ENCODE measurements at regions not wholly inside any gene's neighbourhood (a gene's known extent, or its start where the extent isn't known, plus 50 kb on each side); places are given as distances from the start of the nearest gene placed in this dataset.

GRCh38 chr15:39211108-39211979 is 369.5 kb upstream of the THBS1 start:
- Histone ChIP-seq H3K27me3 (ENCODE audit: control insufficient read depth, insufficient read depth, low read length) (no peaks in the 10 kb centered on the region), H3K27ac (ENCODE audit: low read depth, low read length) (no peak overlapping the region), H3K4me3 (ENCODE audit: low read depth, low read length) (no peak overlapping the region), H3K9me3 (ENCODE audit: control insufficient read depth, insufficient read depth, low read length) (peaks cover 6% of the 10 kb centered on the region; the same call in 1 of the 2 replicates)
- TF ChIP-seq CTCF (IDR thresholded peaks at IDR 0.05; ENCODE audit: low read depth, low read length), result no peak
- ChIA-PET CTCF (interaction anchor here (0.7 kb wide), 1 partner anchor 366 kb away, joined by 4 read pairs; no protein-coding TSS in a partner anchor), POLR2A (no interaction called here)
- no peak for DNase-seq (ENCODE audit: low read depth, low spot score)

- Histone ChIP-seq H3K9me3 (ENCODE audit: control insufficient read depth, insufficient read depth, low read length) (peaks cover 2% of the 10 kb centered on the region; the same call in 1 of the 2 replicates), H3K27ac (ENCODE audit: low read depth, low read length) (peak overlapping the region; percentile 89), H3K27me3 (ENCODE audit: control insufficient read depth, insufficient read depth, low read length) (no peaks in the 10 kb centered on the region), H3K4me3 (ENCODE audit: low read depth, low read length) (no peak overlapping the region)
- peak; percentile 95 for DNase-seq (ENCODE audit: low read depth, low spot score)
- POLR2A ChIA-PET, result interaction anchor here (0.8 to 2.1 kb wide), 6 partner anchors 8 to 368 kb away, joined by 3 to 16 read pairs (median 5); partner anchors contain the start of gene THBS1
- CTCF ChIA-PET, result no interaction called here
- TF ChIP-seq CTCF (IDR thresholded peaks at IDR 0.05; ENCODE audit: low read depth, low read length), result no peak
Measured at GRCh38 chr15:39213385-39213840, 367.5 kb upstream of the THBS1 start.

- ChIA-PET CTCF (no interaction called here), POLR2A (no interaction called here)
- no peak for TF ChIP-seq CTCF (IDR thresholded peaks at IDR 0.05; ENCODE audit: low read depth, low read length)
- peaks cover 2% of the 10 kb centered on the region; the same call in 1 of the 2 replicates for H3K9me3 ChIP-seq (ENCODE audit: control insufficient read depth, insufficient read depth, low read length)
- H3K27me3 ChIP-seq (ENCODE audit: control insufficient read depth, insufficient read depth, low read length), result no peaks in the 10 kb centered on the region
- no peak overlapping the region for H3K27ac ChIP-seq (ENCODE audit: low read depth, low read length)
- no peak overlapping the region for H3K4me3 ChIP-seq (ENCODE audit: low read depth, low read length)
- DNase-seq (ENCODE audit: low read depth, low spot score), result no peak
Measured at GRCh38 chr15:39215015-39215414, 365.9 kb upstream of the THBS1 start.

GRCh38 chr15:39216816-39217215 is 364.1 kb upstream of the THBS1 start:
- H3K9me3 ChIP-seq (ENCODE audit: control insufficient read depth, insufficient read depth, low read length), result peaks cover 2% of the 10 kb centered on the region; the same call in 1 of the 2 replicates
- ChIA-PET POLR2A (interaction anchor here (0.6 kb wide), 1 partner anchor 49 kb away, joined by 3 read pairs; no protein-coding TSS in a partner anchor), CTCF (no interaction called here)
- no peaks in the 10 kb centered on the region for H3K27me3 ChIP-seq (ENCODE audit: control insufficient read depth, insufficient read depth, low read length)
- H3K4me3 ChIP-seq (ENCODE audit: low read depth, low read length), result no peak overlapping the region
- no peak overlapping the region for H3K27ac ChIP-seq (ENCODE audit: low read depth, low read length)
- no peak for TF ChIP-seq CTCF (IDR thresholded peaks at IDR 0.05; ENCODE audit: low read depth, low read length)
- DNase-seq (ENCODE audit: low read depth, low spot score), result no peak

- DNase-seq (ENCODE audit: low read depth, low spot score), result no peak
- Histone ChIP-seq H3K9me3 (ENCODE audit: control insufficient read depth, insufficient read depth, low read length) (no peaks in the 10 kb centered on the region), H3K4me3 (ENCODE audit: low read depth, low read length) (no peak overlapping the region), H3K27me3 (ENCODE audit: control insufficient read depth, insufficient read depth, low read length) (no peaks in the 10 kb centered on the region), H3K27ac (ENCODE audit: low read depth, low read length) (no peak overlapping the region)
- POLR2A ChIA-PET, result interaction anchor here (1.3 kb wide), 1 partner anchor 361 kb away, joined by 6 read pairs; the partner anchor contains the start of gene THBS1
- CTCF ChIA-PET, result interaction anchor here (0.6 kb wide), 1 partner anchor 76 kb away, joined by 9 read pairs; no protein-coding TSS in a partner anchor
- no peak for TF ChIP-seq CTCF (IDR thresholded peaks at IDR 0.05; ENCODE audit: low read depth, low read length)
Measured at GRCh38 chr15:39219608-39220007, 361.3 kb upstream of the THBS1 start.
